GOT3 (cell line): ENCODE measurements at regions not wholly inside any gene's neighbourhood (a gene's known extent, or its start where the extent isn't known, plus 50 kb on each side); places are given as distances from the start of the nearest gene placed in this dataset.
"Not testable (repeated sequence)": the region's sequence is repeated elsewhere in the genome, so short reads cannot be mapped to it uniquely, and the experiment has no call there.

Experiments
- DNase-seq: peaks from one replicate; lab custom pipeline; 2025; ENCODE audit warnings: mixed read lengths; lab: John Stamatoyannopoulos, UW

DNA sequence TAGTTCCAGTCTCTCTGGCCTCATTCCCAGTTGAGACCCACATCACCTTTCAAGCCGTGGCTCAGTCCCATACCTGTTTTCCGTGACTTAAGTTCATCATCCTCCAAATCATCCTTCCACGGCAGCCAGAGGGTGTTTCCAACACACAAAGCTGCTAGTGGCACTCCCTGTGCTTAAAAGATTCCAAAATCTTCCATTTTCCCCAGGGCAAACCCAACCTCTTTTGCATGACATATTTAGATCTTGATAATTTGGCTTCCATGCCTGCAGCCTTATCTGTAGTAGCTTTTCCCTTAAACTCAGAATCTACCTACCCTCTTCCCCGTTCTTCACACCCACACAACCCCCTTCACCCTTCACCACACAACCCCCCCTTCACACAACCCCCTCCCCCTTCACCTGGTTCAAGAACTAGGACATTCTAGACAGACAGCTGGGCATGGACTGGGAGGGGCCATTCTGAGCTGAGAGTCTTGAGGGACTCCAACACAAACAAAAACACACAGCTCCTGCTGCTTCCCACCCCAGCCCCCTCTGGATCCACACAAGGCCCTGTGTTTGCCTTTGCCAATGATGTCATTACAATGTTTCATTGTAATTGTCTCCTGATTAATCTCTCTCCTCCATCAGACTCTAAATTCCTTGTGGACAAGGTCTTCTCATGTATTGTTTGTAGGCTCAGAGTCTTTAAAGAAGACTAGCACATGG is 268.2 kb downstream of the SH3GL2 start:
- no peak for DNase-seq

DNA sequence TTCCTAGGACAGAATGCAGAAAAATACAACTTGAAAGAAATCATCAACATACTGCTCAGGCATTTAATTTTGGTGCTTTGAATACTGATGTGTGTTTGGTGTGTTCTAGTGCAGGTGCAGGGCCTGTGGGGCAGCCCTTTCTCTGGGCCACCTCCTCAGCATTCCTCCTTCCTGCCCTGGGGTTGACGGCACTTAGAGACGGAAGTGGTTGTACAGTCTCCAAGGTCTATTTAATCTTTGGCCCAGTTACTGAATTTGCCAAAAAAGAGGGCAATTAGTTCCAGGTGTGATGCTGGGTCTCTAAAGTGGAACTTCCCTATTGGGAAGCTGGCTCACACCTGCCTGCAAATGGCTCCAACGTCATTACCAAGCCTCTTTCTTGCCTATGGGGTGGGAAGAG is 269.0 kb downstream of the SH3GL2 start:
- no peak for DNase-seq

DNA sequence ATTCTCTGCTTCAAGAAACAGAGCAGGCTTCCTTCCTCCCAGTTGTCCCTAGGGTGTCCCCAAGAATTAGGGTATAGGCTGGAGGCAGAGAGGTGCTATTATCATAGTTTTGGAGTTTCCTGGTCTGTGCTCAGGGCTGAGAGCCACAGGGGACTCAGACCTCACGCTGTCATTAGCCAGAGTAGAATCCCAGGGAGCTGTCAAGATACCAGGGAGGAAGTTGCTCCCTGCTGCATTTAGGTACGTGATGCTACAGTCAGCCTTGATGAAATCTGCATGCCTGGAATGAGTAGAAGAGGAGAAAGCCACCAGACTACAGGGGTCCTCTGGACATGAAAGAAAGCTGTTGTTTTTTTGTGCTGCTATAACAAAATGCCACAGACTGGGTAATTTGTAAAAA is 273.2 kb downstream of the SH3GL2 start:
- DNase-seq, result no peak

DNA sequence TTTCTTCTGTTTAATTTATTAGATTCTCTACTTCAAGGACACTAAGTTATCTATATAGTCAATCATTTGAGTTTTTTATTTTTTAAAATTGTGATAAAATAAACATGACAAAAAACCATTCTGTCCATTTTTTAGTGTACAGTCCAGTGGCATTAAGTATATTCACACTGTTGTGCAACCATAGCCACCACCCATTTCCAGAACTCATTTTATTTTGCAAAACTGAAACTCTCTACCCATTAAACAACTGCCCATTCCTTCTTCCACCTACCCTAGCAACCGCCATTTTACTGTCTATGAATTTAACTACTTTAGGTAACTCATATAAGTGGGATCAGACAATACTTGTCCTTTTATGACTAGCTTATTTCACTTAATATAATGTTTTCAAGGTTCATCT is 275.6 kb downstream of the SH3GL2 start:
- DNase-seq, result no peak

DNA sequence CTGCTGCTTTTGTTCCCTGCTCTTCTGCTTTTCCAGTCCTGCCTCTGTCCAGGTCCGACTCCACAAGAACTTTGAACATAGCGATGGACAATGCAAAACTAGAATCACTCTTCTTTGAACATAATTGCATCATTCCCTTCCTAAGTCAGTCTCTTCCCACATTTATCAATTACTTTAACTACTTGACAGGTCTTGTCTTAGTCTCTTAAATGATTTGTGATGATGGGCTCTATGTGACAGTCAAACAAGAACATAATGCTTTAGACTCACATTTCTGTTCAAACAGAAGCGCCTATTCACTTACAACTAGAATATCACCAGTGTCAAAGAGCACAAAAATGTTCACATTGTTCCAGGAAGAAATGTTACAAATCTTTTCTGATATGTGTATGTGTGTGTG is 278.1 kb downstream of the SH3GL2 start:
- no peak for DNase-seq

DNA sequence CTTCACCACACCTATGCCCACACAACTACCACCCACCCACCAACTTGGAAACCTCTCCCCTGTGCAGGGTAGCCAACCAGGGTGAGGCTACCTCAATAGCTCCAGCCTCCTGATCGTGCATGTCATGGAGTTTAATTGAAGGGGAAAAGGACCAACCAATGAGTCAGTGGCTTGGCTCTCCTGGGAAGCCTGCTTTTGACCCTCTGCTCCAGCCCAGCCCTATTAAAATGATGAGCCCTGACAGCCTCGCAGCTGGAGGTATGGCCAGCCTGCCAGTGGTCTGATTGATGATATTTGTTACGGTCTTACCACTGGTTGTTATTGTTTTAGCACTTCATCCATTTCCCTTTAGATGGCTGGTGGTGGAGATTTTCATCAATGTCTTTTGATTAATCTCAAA is 280.4 kb downstream of the SH3GL2 start:
- DNase-seq, result no peak

DNA sequence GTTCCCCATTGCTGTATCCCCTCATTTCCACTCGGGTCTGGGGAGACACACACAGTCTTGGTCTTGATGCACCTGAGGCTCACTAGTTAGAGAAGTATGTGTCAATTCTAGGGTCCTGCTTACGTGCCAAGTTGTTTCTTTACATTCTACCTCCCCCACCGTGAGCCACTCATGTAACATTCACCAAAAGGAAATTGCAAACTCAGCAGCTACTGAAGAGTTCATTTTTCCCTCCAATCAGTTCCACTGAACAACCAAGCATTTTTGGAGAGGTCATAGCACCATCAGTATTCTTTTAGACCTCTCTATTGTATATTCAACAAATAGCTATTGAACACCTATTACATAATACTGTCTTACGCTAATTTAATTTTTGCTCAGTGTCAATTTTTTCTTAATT is 281.1 kb downstream of the SH3GL2 start:
- DNase-seq, result no peak

DNA sequence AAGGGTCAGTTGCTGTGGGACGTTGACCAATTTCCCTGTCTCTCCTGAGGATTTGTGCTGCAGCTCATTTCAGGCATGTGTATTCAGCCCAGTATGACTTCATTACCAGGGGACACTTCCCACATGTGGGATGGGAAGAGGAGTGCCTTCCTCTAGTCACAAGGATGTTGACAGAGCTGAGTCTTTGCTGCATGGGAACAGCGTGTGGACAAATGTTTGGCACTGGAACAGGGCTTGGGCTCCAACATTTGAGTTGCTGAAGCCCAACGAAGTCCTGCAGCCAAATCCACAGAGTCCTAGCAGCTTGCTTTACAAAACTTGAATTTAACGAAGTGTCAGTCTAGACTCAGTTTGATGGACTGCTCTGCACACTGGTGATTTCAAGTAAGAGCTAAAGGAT is 283.2 kb downstream of the SH3GL2 start:
- DNase-seq, result no peak

DNA sequence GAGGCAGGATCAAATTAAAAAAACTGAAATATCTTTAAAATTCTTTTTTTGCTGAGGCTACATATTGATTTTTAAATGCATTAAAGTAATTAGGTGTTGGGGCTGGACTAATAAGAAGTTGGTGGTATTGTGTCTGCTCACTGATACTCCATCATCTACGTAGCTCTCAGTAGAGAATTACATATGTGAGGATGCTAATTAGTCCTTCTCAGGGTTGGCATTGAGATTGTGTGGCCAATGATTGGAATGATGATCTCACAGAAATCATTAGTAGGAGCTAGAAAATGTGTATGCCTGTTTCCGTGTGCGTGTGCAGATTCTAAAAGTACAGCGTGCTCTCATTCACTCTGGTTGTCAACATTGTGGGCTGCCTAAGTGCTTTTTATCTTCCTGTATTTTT is 283.8 kb downstream of the SH3GL2 start:
- DNase-seq, result no peak

DNA sequence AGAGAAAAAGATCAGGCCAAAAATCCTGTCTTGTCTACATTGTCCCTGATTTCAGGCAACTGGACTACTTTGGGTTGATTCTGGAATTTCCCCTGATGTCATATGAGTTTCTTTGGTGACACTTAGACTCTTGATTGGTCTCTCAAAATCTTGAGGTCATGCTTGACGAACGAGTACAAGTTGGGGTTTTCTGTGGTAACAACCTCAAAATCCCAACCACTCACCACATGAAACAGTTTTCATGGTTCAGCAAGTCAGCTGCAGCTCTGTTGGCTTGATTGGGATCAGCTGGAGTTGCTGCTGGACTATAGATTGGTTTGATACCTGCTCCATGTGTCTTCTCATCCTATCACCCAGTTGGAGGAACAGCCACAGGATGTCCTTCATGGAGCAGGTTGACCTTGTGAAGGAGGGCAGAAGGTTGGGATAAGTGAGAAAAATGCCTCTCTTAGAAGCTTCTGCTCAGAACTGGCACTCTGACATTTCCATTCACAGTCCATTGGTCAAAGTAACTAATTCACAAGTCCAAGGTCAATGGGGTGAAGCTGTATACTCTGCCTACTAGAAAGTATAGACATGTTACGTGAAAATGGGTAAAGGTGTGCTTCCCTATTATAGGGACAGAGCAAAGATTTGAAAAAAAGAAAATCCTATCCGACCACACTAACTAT is 284.5 kb downstream of the SH3GL2 start:
- no peak for DNase-seq

DNA sequence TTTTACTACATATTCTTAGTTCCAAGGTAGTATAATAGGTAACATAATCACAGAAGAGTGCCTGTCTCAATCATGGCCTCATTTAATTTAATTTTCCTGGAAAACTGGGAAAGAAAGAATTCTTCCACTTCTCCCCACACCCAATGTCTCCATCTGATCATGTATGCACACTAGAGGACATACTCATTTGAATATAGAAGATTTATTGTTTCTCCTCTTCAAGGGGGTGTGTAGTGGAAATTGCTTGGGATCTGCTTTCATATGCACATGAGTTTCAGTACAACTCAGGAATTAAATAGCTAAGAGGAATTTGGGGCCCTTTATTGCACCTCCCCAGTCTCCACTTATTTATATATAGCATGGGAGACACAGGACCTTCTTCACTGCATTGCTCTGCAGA is 285.1 kb downstream of the SH3GL2 start:
- no peak for DNase-seq

DNA sequence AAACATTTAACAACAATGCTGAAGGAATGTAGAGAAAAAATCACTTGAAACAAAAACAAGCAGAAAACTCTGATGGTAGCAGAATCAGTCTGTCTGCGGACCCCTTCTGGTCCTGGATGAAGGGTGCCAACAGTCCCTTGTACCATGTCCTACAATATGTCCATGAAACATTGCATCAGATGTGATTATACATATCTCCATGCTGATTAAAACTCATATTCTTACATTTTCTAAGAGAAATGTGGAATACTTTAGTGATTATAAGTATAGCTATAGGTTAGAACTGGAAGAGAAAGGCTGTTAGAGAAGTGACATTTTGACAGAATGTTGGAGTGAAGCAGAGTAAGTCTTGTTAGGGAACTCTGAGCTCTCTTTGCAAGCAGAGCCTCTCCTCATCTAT is 286.1 kb downstream of the SH3GL2 start:
- DNase-seq, result no peak

DNA sequence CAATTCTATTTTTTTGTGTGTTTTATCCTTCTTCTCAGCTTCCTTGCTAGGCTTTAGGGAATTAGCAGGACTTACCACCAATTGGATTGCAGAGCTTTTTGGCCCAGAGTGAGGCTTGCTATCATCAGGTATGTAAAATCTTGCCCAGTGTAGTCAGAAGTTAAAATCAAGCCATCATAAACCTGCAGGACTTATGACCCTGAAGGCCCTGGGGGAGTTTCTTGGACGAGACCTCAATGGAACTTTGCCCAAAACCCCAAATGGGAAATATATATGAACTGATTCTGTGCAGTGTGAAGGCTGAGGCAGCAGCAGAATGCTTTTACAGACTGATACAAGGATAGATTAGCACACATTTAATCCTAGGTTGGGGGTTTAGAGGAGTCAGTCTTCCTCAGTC is 287.0 kb downstream of the SH3GL2 start:
- DNase-seq, result no peak

DNA sequence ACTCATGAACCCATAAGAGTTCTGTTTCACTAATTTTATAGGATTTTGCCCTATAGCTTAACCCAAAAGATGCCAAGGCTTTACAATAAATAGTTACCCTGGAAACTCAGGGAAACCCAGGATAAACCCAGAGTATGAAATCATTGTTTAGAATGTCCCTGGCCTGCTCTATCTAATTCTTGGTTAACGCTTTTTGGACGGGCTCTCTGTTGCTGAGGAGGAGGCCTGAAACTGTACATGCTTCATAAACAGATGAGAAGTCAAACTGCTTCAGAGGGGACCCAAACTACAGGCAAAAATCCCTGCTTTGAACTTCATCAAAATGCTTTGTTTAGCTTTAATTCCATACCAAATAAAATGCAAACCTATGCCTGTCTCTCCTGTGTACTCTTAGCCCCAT is 291.9 kb downstream of the SH3GL2 start:
- no peak for DNase-seq

DNA sequence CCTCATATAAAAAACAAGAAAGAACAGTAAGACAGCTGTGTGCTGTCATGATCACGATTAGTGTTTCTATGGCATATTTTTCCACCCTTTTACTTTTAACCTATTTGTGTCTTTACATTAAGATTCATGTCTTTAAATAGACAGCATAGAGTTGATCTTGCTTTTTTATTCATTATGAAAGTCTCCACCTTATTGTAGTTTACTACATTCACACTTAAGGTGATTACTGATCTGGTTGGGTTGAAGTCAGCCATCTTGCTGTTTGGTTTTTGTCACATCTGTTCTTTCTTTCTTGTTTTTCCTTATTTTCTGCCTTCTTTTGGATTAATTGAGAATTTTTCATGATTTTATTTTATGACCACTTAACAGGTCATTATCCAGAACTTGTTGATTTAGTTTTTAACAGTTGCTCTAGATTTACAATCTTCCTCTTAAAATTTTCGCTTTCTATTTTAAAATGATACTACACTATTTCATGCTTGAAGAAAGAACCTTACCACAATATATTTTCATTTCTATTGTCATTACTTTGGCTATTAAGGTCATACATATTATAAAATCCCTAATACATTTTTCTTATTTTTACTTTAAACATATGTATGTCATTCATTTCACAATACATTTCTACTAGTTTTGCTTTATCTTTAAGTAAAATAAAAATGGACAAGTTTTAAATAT is 292.5 kb downstream of the SH3GL2 start:
- DNase-seq, result no peak

DNA sequence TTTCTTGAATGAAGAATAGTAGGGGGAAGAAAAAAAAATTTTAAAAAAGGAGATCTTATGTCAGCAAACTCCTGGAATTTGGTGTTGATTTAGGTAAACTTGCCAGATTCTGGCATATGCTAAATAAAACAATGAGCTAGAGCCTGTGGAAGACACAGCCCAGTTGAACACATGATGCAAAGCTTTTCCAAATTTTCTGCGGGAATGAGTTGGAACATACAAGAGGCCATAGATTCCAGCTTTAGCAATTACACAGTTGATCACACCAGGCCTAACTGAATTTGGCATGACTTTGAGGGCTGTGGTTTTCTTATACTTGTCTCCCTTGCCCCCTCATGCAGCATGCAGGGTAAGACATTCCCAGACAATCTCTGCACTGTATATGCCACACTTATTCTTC is 297.0 kb downstream of the SH3GL2 start:
- no peak for DNase-seq

DNA sequence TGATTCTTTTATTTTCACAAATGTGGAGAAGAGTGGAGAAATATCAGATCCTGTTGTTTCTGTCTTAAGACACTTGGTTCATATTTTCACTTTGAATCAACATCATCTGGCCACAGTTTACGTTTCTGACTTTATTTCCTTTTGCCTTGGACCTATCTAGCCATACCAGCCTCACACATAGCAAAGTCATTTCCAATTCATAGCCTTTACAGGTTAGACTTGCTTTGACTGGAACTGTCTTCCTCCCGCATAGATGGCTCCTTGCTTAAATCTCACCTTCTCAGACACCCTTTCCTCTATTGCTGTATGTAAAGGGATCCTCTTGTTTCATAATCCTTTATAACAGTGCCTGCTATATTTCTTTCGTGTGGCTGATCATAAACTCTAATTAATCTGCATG is 297.8 kb downstream of the SH3GL2 start:
- no peak for DNase-seq

DNA sequence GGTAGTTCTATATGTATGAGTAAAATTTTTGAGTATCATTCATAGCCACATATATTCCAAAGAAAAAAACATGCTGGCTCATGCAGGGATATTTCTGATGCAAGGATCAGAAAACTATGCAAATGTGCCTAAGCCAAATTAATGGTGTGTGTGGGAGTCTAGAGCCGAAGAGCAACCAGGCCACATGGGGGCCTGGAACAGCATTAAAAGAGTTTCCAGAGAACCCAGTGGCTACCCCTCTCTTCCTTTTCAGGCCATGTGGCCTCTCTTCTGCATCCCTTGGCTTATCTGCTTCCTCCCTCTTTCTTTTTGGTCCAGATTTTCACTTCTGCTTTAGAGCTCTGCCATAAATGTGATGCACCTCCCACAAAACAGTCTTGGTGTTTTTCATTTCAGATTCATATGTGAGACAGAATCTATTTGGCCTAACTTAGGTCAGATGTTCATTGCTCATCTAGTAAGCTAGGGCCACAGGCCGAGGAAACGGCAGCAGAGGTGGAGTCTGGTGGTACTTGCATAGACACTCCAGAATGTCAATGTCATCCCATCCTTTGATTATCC is 300.0 kb downstream of the SH3GL2 start:
- no peak for DNase-seq

DNA sequence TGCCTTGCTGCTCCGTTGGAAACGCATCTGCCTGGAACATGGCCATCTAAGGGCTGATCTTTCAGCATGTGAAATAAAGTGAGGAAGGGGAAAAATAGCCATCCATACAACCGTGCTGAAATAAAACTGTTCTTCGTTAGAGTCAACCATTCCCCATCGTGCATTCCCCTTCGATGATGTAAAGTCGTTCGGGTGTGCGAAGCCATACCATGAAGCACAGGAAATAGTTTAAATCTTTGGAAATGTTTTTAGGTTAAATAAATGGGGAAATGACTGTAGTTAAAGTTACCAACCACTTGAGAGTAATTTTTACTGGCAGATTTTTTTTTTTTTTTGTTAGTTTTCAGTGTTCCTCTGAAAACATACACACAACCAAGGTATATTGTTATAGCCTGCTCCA is 302.5 kb downstream of the SH3GL2 start:
- no peak for DNase-seq

DNA sequence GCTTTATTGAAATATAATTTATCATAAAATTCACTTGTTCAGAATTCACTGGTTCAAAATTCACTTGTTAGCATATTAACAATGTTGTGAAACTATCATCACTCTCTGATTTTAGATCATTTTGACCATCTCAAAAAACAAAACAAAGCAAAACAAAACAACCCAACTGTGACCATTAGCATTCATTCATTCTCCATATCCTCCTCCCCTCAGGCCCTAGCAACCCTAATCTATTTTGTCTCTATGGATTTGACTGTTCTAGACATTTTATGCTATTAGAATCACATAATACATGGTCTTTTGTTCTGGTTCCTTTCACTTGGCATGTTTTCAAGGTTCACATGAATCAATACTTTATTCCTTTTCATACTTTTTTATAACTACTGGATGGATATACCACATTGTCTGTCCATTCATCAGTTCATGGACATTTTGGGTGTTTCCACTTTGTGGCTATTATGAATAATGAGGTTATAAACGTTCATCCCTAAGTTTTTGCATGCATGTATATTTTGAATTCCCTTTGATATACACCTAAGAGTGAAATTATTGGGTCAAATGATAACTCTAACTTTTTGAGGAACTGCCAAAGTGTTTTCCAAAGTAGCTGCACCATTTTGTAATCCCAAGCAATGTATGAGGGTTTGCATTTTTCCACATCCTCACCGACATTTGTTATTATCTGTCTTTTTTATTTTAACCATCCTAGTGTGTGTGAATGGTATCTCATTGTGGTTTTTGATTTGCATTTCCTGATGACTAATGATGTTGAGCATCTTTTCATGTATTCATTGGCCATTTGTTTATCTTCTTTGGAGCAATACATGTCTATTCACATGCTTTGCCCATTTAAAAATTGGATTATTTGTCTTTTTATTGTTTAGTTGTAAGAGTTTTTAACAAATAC is 304.1 kb downstream of the SH3GL2 start:
- DNase-seq, result no peak

DNA sequence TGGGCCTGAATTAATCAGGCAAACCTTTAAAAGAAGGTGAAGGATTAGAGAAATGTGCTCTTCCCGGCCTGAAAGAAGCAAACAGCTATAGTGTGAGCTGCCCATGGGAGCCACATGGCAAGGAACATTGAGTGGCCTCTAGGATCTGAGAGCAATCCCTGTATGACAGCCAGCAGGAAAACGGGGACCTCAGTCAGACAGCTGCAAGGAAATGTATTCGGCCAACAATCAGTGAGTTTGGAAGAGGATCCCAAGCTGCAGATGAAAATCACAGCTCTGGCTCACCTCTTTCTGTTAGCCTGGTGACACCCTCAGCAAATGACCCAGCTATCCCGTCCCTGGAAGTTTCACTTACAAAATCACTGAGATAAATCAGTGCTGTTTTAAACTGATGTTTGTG is 309.2 kb downstream of the SH3GL2 start:
- DNase-seq, result no peak

DNA sequence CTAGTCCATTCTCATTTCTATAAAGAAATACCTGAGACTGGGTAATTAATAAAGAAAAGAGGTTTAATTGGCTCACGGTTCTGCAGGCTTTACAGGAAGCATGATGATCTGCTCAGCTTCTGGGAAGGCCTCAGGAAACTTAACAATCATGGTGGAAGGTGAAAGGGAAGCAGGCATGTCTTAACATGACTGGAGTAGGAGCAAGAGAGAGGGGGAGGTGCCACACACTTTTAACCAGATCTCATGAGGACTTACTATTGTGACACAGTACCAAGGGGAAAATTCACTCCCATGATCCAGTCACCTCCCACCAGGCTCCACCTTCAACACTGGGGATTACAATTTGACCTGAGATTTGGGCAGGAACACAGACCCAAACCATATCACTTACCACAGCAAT is 310.1 kb downstream of the SH3GL2 start:
- DNase-seq, result not testable (repeated sequence)
